ENCODE measurements at regions not wholly inside any gene's neighbourhood (a gene's known extent, or its start where the extent isn't known, plus 50 kb on each side); places are given as distances from the start of the nearest gene placed in this dataset.

GRCh38 chr6:166253778-166254204 lies 54.4 kb downstream of the PRR18 start:
- H3K4me3 ChIP-seq = peak overlapping the region; percentile 60
- H3K9me2 ChIP-seq (ENCODE audit: insufficient read depth) = no peaks in the 10 kb centered on the region
- no peak overlapping the region for H3K27ac ChIP-seq (ENCODE audit: low read depth)
- H3K36me3 ChIP-seq (ENCODE audit: insufficient read depth) = no peaks in the 10 kb centered on the region
- peaks cover 2% of the 10 kb centered on the region; the same call in 1 of the 3 replicates for H3K4me1 Mint-ChIP-seq
- H2AFZ ChIP-seq = no peak overlapping the region
- TF ChIP-seq, protein P1, sequence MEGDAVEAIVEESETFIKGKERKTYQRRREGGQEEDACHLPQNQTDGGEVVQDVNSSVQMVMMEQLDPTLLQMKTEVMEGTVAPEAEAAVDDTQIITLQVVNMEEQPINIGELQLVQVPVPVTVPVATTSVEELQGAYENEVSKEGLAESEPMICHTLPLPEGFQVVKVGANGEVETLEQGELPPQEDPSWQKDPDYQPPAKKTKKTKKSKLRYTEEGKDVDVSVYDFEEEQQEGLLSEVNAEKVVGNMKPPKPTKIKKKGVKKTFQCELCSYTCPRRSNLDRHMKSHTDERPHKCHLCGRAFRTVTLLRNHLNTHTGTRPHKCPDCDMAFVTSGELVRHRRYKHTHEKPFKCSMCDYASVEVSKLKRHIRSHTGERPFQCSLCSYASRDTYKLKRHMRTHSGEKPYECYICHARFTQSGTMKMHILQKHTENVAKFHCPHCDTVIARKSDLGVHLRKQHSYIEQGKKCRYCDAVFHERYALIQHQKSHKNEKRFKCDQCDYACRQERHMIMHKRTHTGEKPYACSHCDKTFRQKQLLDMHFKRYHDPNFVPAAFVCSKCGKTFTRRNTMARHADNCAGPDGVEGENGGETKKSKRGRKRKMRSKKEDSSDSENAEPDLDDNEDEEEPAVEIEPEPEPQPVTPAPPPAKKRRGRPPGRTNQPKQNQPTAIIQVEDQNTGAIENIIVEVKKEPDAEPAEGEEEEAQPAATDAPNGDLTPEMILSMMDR (conservative IDR thresholded peaks at IDR 0.05; ENCODE audit: low read depth in 2 of 2) = no peak
- no peak for TF ChIP-seq ZNF462 (CRISPR knock-in tag; IDR thresholded peaks at IDR 0.05)
- TF ChIP-seq, protein P2, sequence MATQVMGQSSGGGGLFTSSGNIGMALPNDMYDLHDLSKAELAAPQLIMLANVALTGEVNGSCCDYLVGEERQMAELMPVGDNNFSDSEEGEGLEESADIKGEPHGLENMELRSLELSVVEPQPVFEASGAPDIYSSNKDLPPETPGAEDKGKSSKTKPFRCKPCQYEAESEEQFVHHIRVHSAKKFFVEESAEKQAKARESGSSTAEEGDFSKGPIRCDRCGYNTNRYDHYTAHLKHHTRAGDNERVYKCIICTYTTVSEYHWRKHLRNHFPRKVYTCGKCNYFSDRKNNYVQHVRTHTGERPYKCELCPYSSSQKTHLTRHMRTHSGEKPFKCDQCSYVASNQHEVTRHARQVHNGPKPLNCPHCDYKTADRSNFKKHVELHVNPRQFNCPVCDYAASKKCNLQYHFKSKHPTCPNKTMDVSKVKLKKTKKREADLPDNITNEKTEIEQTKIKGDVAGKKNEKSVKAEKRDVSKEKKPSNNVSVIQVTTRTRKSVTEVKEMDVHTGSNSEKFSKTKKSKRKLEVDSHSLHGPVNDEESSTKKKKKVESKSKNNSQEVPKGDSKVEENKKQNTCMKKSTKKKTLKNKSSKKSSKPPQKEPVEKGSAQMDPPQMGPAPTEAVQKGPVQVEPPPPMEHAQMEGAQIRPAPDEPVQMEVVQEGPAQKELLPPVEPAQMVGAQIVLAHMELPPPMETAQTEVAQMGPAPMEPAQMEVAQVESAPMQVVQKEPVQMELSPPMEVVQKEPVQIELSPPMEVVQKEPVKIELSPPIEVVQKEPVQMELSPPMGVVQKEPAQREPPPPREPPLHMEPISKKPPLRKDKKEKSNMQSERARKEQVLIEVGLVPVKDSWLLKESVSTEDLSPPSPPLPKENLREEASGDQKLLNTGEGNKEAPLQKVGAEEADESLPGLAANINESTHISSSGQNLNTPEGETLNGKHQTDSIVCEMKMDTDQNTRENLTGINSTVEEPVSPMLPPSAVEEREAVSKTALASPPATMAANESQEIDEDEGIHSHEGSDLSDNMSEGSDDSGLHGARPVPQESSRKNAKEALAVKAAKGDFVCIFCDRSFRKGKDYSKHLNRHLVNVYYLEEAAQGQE (IDR thresholded peaks at IDR 0.05; ENCODE audit: unreplicated experiment) = no peak
- peak; percentile 57 for TF ChIP-seq EZH2 (IDR thresholded peaks at IDR 0.05; ENCODE audit: low read depth, unreplicated experiment)
- TF ChIP-seq POLR2AphosphoS5 (IDR thresholded peaks at IDR 0.05; ENCODE audit: low read depth) = peak; percentile 29; the same call in 1 of the 2 replicates
- no peak for TF ChIP-seq STAT1 (IDR thresholded peaks at IDR 0.05; ENCODE audit: unreplicated experiment)
- 0 out of 2 replicates have a peak, but pooled peaks have one; percentile 23 for TF ChIP-seq ETS1 (IDR thresholded peaks at IDR 0.05)
- TF ChIP-seq CREB1 (CRISPR knock-in tag; IDR thresholded peaks at IDR 0.05; ENCODE audit: low read depth) = no peak
- TF ChIP-seq EZH2phosphoT487 (IDR thresholded peaks at IDR 0.05; ENCODE audit: unreplicated experiment) = no peak
- TF ChIP-seq JUNB (IDR thresholded peaks at IDR 0.05; ENCODE audit: unreplicated experiment) = no peak
- no peaks in the 10 kb centered on the region for H3K9me3 Mint-ChIP-seq
- peak overlapping the region; percentile 86 for H3K4me2 ChIP-seq
- 0 out of 2 replicates have a peak, but pooled peaks cover 8% of the 10 kb centered on the region for H4K20me1 ChIP-seq (replicated peaks; ENCODE audit: insufficient read depth)
- no peaks in the 10 kb centered on the region for H3K36me3 Mint-ChIP-seq (ENCODE audit: low read depth)
- H3K79me2 ChIP-seq (replicated peaks; ENCODE audit: insufficient read depth) = no peaks in the 10 kb centered on the region
- H3K27me3 Mint-ChIP-seq (ENCODE audit: insufficient read depth, low read depth, poor library complexity) = peaks cover 50% of the 10 kb centered on the region
- H3K27ac Mint-ChIP-seq = no peak overlapping the region
- H3K27me3 ChIP-seq (ENCODE audit: insufficient read depth) = peaks cover 84% of the 10 kb centered on the region
- peak overlapping the region; percentile 68 for H3K4me3 Mint-ChIP-seq
- peak; percentile 83 for ATAC-seq
- no peaks in the 10 kb centered on the region for H3K4me1 ChIP-seq (ENCODE audit: insufficient read depth)
- no peaks in the 10 kb centered on the region for H3F3A ChIP-seq (replicated peaks; ENCODE audit: low read depth)
- peak; percentile 59 for DNase-seq (ENCODE audit: low spot score)

Data from GM23338 (cell line).